ENCODE measurements at regions not wholly inside any gene's neighbourhood (a gene's known extent, or its start where the extent isn't known, plus 50 kb on each side); places are given as distances from the start of the nearest gene placed in this dataset.
A peak's percentile ranks its signal among the peaks of the same experiment; 100 is the strongest.

DNA sequence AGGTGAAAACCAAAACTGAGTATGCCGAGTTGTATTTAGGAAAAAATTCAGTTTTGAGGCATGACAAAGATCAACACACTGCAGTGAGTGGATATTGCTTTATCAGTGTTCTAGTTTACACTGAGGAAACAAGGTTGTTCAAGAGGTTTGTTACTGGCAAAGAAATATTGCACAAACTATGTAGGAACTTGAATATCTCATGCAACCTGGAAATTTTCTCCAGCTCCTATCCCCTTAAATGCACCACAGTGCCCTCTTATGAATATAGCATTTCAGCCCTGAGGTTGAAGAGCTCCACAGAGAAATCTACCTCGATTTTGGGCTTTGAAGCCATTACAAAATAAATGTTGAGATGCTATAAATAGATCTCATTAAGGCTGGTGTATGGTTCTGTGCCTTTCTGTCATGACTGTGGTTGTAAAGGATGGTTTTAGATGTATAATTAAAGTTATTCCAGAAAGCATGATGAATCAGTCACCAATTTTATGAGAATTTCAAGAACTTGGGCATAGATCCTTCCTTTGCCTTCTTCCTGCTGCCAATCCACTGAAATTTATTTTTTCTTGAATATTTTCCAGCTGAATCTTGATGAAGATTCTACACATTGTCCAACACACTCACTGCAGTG is 159.3 kb downstream of the SPATA31D1 start:
- TF ChIP-seq, protein P1, sequence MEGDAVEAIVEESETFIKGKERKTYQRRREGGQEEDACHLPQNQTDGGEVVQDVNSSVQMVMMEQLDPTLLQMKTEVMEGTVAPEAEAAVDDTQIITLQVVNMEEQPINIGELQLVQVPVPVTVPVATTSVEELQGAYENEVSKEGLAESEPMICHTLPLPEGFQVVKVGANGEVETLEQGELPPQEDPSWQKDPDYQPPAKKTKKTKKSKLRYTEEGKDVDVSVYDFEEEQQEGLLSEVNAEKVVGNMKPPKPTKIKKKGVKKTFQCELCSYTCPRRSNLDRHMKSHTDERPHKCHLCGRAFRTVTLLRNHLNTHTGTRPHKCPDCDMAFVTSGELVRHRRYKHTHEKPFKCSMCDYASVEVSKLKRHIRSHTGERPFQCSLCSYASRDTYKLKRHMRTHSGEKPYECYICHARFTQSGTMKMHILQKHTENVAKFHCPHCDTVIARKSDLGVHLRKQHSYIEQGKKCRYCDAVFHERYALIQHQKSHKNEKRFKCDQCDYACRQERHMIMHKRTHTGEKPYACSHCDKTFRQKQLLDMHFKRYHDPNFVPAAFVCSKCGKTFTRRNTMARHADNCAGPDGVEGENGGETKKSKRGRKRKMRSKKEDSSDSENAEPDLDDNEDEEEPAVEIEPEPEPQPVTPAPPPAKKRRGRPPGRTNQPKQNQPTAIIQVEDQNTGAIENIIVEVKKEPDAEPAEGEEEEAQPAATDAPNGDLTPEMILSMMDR (conservative IDR thresholded peaks at IDR 0.05; ENCODE audit: control insufficient read depth, insufficient read depth, low read depth, low read length), result no peak
- H3K4me3 ChIP-seq (ENCODE audit: control insufficient read depth, low read depth, low read length), result no peak overlapping the region
- no peak for DNase-seq (ENCODE audit: low read depth)

DNA sequence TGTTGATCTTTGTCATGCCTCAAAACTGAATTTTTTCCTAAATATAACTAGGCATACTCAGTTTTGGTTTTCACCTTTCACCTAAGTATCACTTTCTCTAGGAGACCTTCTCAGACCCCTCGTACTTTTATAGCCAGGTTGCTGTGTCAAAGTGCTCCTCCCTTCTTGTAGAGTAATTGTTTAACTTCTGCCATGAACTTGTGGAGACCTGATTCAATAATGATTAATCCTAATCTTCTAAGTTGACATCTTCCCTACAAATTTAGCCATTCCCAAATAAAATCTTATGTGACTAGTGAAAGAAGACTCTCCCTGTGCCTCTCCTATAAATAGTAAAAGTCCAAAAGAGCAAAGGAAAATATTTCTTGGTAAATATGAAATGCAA is 159.8 kb downstream of the SPATA31D1 start:
- TF ChIP-seq, protein P1 (conservative IDR thresholded peaks at IDR 0.05; ENCODE audit: control insufficient read depth, insufficient read depth, low read depth, low read length), result no peak
- no peak overlapping the region for H3K4me3 ChIP-seq (ENCODE audit: control insufficient read depth, low read depth, low read length)
- no peak for DNase-seq (ENCODE audit: low read depth)

DNA sequence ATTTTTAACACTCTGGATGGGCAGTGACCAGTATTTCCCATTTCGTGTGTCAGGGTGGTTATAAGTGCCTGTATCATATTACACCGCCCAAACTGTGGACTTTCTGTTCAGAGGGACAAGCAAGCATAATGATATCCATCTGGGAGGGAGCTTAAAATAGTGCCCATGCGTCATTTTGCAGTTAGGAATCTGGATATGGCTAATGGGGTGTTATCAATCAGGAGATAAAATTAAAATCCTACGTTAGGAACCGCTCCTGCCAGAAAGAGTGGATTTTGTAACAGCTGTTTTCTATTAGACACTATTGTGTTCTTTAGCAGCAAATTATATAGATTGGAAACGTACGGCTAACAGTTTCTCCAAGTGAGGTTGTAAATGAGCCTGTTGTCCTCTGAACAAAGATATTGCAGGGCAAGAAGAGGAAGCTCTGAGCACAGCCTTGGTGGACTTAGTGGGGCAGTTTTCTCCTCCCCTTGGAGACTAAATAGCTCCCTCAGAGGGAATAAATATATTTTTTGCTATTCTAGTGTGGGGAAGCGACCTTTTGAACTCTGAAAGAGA is 160.4 kb downstream of the SPATA31D1 start:
- TF ChIP-seq, protein P1 (conservative IDR thresholded peaks at IDR 0.05; ENCODE audit: control insufficient read depth, insufficient read depth, low read depth, low read length), result no peak
- DNase-seq (ENCODE audit: low read depth), result peak; percentile 97
- no peak overlapping the region for H3K4me3 ChIP-seq (ENCODE audit: control insufficient read depth, low read depth, low read length)

DNA sequence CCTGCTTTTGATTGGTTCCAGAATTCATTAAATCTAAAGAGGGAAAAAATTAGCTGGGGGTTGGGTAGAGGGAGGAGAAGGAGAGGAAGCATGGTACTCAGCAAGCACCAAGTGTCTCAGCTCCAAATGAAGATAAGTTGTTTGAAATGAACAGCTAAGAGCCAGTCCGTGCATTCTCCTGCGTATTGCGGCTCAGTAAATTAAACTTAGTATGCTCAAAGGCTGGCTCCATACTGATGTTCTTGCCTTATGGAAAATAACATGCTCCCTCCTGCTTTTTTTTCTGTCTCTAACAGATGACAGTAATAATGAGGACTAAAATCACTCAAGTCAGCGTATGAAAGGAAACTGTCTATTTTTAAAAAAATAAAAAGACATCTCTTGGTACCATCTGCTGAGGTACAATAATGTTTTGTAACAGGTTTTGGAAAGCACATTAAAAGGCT is 161.0 kb downstream of the SPATA31D1 start:
- H3K4me3 ChIP-seq (ENCODE audit: control insufficient read depth, low read depth, low read length), result no peak overlapping the region
- no peak for DNase-seq (ENCODE audit: low read depth)
- TF ChIP-seq, protein P1 (conservative IDR thresholded peaks at IDR 0.05; ENCODE audit: control insufficient read depth, insufficient read depth, low read depth, low read length), result no peak

DNA sequence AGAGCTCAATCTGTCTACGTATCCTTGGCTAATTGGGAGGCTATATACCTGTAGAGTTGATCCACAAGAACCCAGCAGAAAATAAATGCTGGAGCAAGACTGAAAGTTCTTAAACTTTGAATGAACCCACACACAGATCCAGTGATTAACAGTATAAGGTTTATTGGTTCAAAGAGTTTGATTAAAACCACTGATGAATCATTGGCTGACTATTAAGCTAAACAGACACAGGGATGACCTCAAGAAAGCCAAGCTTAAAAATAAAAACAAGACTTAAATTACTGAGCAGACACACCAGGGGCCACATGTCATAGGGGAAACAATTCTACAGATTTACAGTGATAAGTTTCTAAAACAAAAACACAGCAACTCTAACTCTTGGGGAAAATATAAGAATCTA is 163.6 kb downstream of the SPATA31D1 start:
- DNase-seq (ENCODE audit: low read depth), result peak; percentile 89
- TF ChIP-seq, protein P1 (conservative IDR thresholded peaks at IDR 0.05; ENCODE audit: control insufficient read depth, insufficient read depth, low read depth, low read length), result no peak
- no peak overlapping the region for H3K4me3 ChIP-seq (ENCODE audit: control insufficient read depth, low read depth, low read length)

DNA sequence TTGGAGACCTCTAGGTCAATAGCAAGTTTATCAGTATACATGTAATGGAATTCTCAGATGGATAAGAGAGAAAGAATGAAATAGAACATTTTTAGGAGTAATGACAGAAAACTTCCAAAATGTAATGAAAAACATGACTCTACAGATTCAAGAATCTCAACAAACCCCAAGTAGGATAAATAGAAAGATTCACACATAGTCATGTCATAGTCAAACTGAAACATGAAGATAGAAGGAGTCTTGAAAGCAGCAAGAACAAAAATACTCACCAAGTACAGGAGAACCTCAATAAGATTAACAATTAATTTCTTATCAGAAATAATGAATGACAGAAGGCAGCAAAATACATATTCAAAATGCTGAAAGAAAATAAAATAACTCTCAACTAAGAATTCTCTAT is 164.5 kb downstream of the SPATA31D1 start:
- H3K4me3 ChIP-seq (ENCODE audit: control insufficient read depth, low read depth, low read length), result no peak overlapping the region
- no peak for DNase-seq (ENCODE audit: low read depth)
- TF ChIP-seq, protein P1 (conservative IDR thresholded peaks at IDR 0.05; ENCODE audit: control insufficient read depth, insufficient read depth, low read depth, low read length), result no peak

Measured in fibroblast of mammary gland (primary cell).